Caco-2 (cell line): ENCODE measurements at regions not wholly inside any gene's neighbourhood (a gene's known extent, or its start where the extent isn't known, plus 50 kb on each side); places are given as distances from the start of the nearest gene placed in this dataset.

Experiments used
- BruUV-seq: library from RNA; stranded (reverse); fragments of 400-500 nt; replicated peaks from 2 replicates; lab custom pipeline; 2021; lab: Mats Ljungman, UMichigan
- CTCF ChIA-PET: fragments of 300-600 bp; sonication (Branson Sonifier 250); formaldehyde crosslinking; loops from one replicate; lab custom pipeline; 2022; ENCODE audit warnings: antibody characterized with exemption; lab: Charles Lee
- POLR2A ChIA-PET: fragments of 300-600 bp; sonication (Branson Sonifier 250); formaldehyde crosslinking; loops from one replicate; lab custom pipeline; 2022; ENCODE audit warnings: antibody characterized with exemption; lab: Charles Lee
- DNase-seq, 2 experiments: peaks; one replicate each; pipeline versions ENCODE4 v3.0.0 to v3.0.0-alpha.2; 2020 to 2022
- H3K27me3 ChIP-seq: replicated peaks from 2 replicates; pipeline ENCODE4 v1.6.0; 2011; ENCODE audit warnings: low read length; ENCODE audit not compliant: control insufficient read depth, insufficient read depth
- H3K36me3 ChIP-seq: 2 replicates; pipeline ENCODE4 v1.5.1; 2011; ENCODE audit warnings: low read length; ENCODE audit not compliant: control insufficient read depth, insufficient read depth
- H3K4me1 ChIP-seq: fragments of 250-450 bp; sonication (Bioruptor Pico); 2 replicates; pipeline ENCODE4 v1.5.1; 2020; ENCODE audit warnings: mild to moderate bottlenecking
- H3K4me3 ChIP-seq: 2 replicates; pipeline ENCODE4 v1.5.1; 2011; ENCODE audit warnings: low read depth, mild to moderate bottlenecking, control low read depth, low read length
- H3K9me3 ChIP-seq: fragments of 250-450 bp; sonication (Bioruptor Pico); 2 replicates; pipeline ENCODE4 v1.5.1; 2020; ENCODE audit warnings: mild to moderate bottlenecking, moderate library complexity
- H3K27ac Mint-ChIP-seq: one replicate; pipeline ENCODE4 v1.8.0; 2022; ENCODE audit warnings: mixed read lengths; ENCODE audit not compliant: unreplicated experiment
- H3K27me3 Mint-ChIP-seq: one replicate; pipeline ENCODE4 v1.8.0; 2022; ENCODE audit warnings: mixed read lengths; ENCODE audit not compliant: insufficient read depth, unreplicated experiment
- H3K36me3 Mint-ChIP-seq: one replicate; pipeline ENCODE4 v1.8.0; 2022; ENCODE audit warnings: mild to moderate bottlenecking, mixed read lengths; ENCODE audit not compliant: insufficient read depth, unreplicated experiment
- H3K4me1 Mint-ChIP-seq: one replicate; pipeline ENCODE4 v1.8.0; 2022; ENCODE audit warnings: low read depth, mixed read lengths; ENCODE audit not compliant: unreplicated experiment
- H3K4me3 Mint-ChIP-seq: one replicate; pipeline ENCODE4 v1.8.0; 2022; ENCODE audit warnings: mild to moderate bottlenecking, moderate library complexity, mixed read lengths; ENCODE audit not compliant: unreplicated experiment
- H3K9me3 Mint-ChIP-seq: one replicate; pipeline ENCODE4 v1.8.0; 2022; ENCODE audit warnings: mixed read lengths; ENCODE audit not compliant: unreplicated experiment
- CTCF ChIP-seq, 2 experiments: fragments of 200-600 bp in 1 of 2; IDR thresholded peaks; 1 replicate in 1 of 2; 2 replicates in 1 of 2; pipeline versions ENCODE4 v1.5.1 to v1.8.0; 2011 to 2022; ENCODE audit warnings: antibody characterized with exemption in 1 of 2, control low read depth in 1 of 2, inconsistent platforms in 1 of 2, low read depth in 1 of 2, low read length in 1 of 2, mild to moderate bottlenecking in 1 of 2, moderate library complexity in 1 of 2; ENCODE audit not compliant: insufficient read depth in 1 of 2, severe bottlenecking in 1 of 2, unreplicated experiment in 1 of 2
- intact Hi-C: fragments of 100-400 bp; cut with micrococcal nuclease; formaldehyde crosslinking; loops from one replicate; pipeline ENCODE4 v1.10.0; 2022; ENCODE audit not compliant: unreplicated experiment

GRCh38 chr15:55031727-55032126 is 165.0 kb downstream of the RSL24D1 start:
- Mint-ChIP-seq H3K9me3 (no peaks in the 10 kb centered on the region), H3K36me3 (no peaks in the 10 kb centered on the region), H3K4me1 (no peaks in the 10 kb centered on the region), H3K27ac (no peak overlapping the region), H3K4me3 (no peak overlapping the region), H3K27me3 (peaks cover 9% of the 10 kb centered on the region)
- H3K4me3 ChIP-seq: no peak overlapping the region
- no peaks in the 10 kb centered on the region for H3K4me1 ChIP-seq
- intact Hi-C loops: no loop called here
- no TSS peak for BruUV-seq
- ChIA-PET POLR2A (no interaction called here), CTCF (no interaction called here)
- H3K27me3 ChIP-seq: no peaks in the 10 kb centered on the region; the same call in 1 of the 2 replicates
- DNase-seq: no peak
- H3K36me3 ChIP-seq: no peaks in the 10 kb centered on the region
- no peak for TF ChIP-seq CTCF (IDR thresholded peaks at IDR 0.05; ENCODE audit: insufficient read depth in 1 of 2, low read depth in 1 of 2, low read length in 1 of 2, severe bottlenecking in 1 of 2, unreplicated experiment in 1 of 2)
- H3K9me3 ChIP-seq: no peaks in the 10 kb centered on the region

DNA sequence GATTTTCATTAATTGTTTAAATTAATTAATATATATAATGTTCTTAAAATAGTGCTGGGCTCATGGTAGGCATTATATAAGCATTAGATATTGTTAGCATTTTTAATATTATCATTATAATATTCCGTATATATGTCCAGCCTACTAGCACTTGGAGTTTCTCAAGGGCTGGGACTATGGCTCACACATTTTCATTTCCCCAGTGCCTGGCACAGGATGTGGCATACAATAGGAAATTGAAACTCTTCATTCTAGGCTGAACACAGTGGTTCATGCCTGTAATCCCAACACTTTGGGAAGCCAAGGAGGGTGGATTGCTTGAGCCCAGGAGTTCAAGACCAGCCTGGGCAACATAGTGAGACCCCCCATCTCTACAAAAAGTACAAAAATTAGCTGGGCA is 170.4 kb downstream of the RSL24D1 start:
- CTCF ChIA-PET: no interaction called here
- no peaks in the 10 kb centered on the region for H3K36me3 ChIP-seq
- Mint-ChIP-seq H3K4me3 (no peak overlapping the region), H3K4me1 (no peaks in the 10 kb centered on the region), H3K27ac (no peak overlapping the region), H3K9me3 (no peaks in the 10 kb centered on the region), H3K27me3 (peaks cover 7% of the 10 kb centered on the region), H3K36me3 (no peaks in the 10 kb centered on the region)
- no TSS peak for BruUV-seq
- H3K4me1 ChIP-seq: no peaks in the 10 kb centered on the region
- intact Hi-C loops: no loop called here
- H3K4me3 ChIP-seq: no peak overlapping the region
- DNase-seq: no peak
- H3K9me3 ChIP-seq: no peaks in the 10 kb centered on the region
- no peaks in the 10 kb centered on the region; the same call in 1 of the 2 replicates for H3K27me3 ChIP-seq
- POLR2A ChIA-PET: no interaction called here
- TF ChIP-seq CTCF (IDR thresholded peaks at IDR 0.05; ENCODE audit: insufficient read depth in 1 of 2, low read depth in 1 of 2, low read length in 1 of 2, severe bottlenecking in 1 of 2, unreplicated experiment in 1 of 2): no peak

GRCh38 chr15:55017635-55018034 is 179.1 kb downstream of the RSL24D1 start:
- intact Hi-C loops: no loop called here
- H3K27me3 ChIP-seq: no peaks in the 10 kb centered on the region
- H3K4me3 ChIP-seq: no peak overlapping the region
- H3K9me3 ChIP-seq: no peaks in the 10 kb centered on the region
- Mint-ChIP-seq H3K4me1 (no peaks in the 10 kb centered on the region), H3K27ac (no peak overlapping the region), H3K36me3 (no peaks in the 10 kb centered on the region), H3K4me3 (no peak overlapping the region), H3K9me3 (no peaks in the 10 kb centered on the region), H3K27me3 (peaks cover 13% of the 10 kb centered on the region)
- no peak for DNase-seq
- ChIA-PET POLR2A (no interaction called here), CTCF (no interaction called here)
- no peaks in the 10 kb centered on the region for H3K4me1 ChIP-seq
- no peaks in the 10 kb centered on the region for H3K36me3 ChIP-seq
- no peak for TF ChIP-seq CTCF (IDR thresholded peaks at IDR 0.05; ENCODE audit: insufficient read depth in 1 of 2, low read depth in 1 of 2, low read length in 1 of 2, severe bottlenecking in 1 of 2, unreplicated experiment in 1 of 2)
- no TSS peak for BruUV-seq
